IPS DF 19.7 (cell line): ENCODE measurements at regions not wholly inside any gene's neighbourhood (a gene's known extent, or its start where the extent isn't known, plus 50 kb on each side); places are given as distances from the start of the nearest gene placed in this dataset.
A peak's percentile ranks its signal among the peaks of the same experiment; 100 is the strongest.

ENCODE experiments used
- DNase-seq: peaks from one replicate; pipeline ENCODE4 v3.0.0-alpha.2; 2013; ENCODE audit warnings: low read depth, low spot score

GRCh38 chr13:22287343-22287920 lies 616.6 kb downstream of the FGF9 start:
- no peak for DNase-seq

GRCh38 chr13:22288496-22288895 lies 617.6 kb downstream of the FGF9 start:
- no peak for DNase-seq

- no peak for DNase-seq
Observed at GRCh38 chr13:22289711-22290110, 618.8 kb downstream of the FGF9 start.

- no peak for DNase-seq
Observed at GRCh38 chr13:22298530-22298929, 627.7 kb downstream of the FGF9 start.

GRCh38 chr13:22311734-22312404 lies 641.0 kb downstream of the FGF9 start:
- DNase-seq: no peak

GRCh38 chr13:22312405-22312803 lies 641.5 kb downstream of the FGF9 start:
- no peak for DNase-seq

GRCh38 chr13:22316494-22317025 lies 645.7 kb downstream of the FGF9 start:
- no peak for DNase-seq

- DNase-seq: no peak
Observed at GRCh38 chr13:22320991-22321390, 650.1 kb downstream of the FGF9 start.

GRCh38 chr13:22325761-22326160 lies 654.9 kb downstream of the FGF9 start:
- DNase-seq: peak; percentile 45

- no peak for DNase-seq
Observed at GRCh38 chr13:22332416-22332815, 661.5 kb downstream of the FGF9 start.

GRCh38 chr13:22336460-22336859 lies 665.6 kb downstream of the FGF9 start:
- no peak for DNase-seq

GRCh38 chr13:22357132-22357531 lies 686.3 kb downstream of the FGF9 start:
- no peak for DNase-seq

- no peak for DNase-seq
Observed at GRCh38 chr13:22369090-22369489, 698.2 kb downstream of the FGF9 start.

GRCh38 chr13:22369840-22370239 lies 699.0 kb downstream of the FGF9 start:
- DNase-seq: peak; percentile 75

- DNase-seq: no peak
Observed at GRCh38 chr13:22372261-22372660, 701.4 kb downstream of the FGF9 start.

- no peak for DNase-seq
Observed at GRCh38 chr13:22375151-22375550, 704.3 kb downstream of the FGF9 start.

GRCh38 chr13:22387899-22388298 lies 717.0 kb downstream of the FGF9 start:
- DNase-seq: no peak

- no peak for DNase-seq
Observed at GRCh38 chr13:22399801-22400420, 729.0 kb downstream of the FGF9 start.

- DNase-seq: no peak
Observed at GRCh38 chr13:22402682-22403081, 731.8 kb downstream of the FGF9 start.

GRCh38 chr13:22403144-22403543 lies 732.3 kb downstream of the FGF9 start:
- no peak for DNase-seq

- no peak for DNase-seq
Observed at GRCh38 chr13:22405891-22406290, 735.0 kb downstream of the FGF9 start.

GRCh38 chr13:22412452-22412851 lies 741.6 kb downstream of the FGF9 start:
- no peak for DNase-seq

- no peak for DNase-seq
Observed at GRCh38 chr13:22422023-22422422, 751.1 kb downstream of the FGF9 start.
